Right lobe of liver (tissue), 4 donors: ENCODE measurements at regions not wholly inside any gene's neighbourhood (a gene's known extent, or its start where the extent isn't known, plus 50 kb on each side); places are given as distances from the start of the nearest gene placed in this dataset.

Experiments used
- POLR2A ChIP-seq: fragments of 450-650 bp; IDR thresholded peaks from one replicate; pipeline ENCODE4 v1.6.1; 2017; ENCODE audit warnings: antibody characterized with exemption, mild to moderate bottlenecking
- TF ChIP-seq, protein P1 (sequence below), 4 donors: fragments of 200-600 bp in 3 of 4; fragments of 450-650 bp in 1 of 4; IDR thresholded peaks; one replicate each; pipeline versions ENCODE4 v1.5.1 to v1.8.0; 2016 to 2022; ENCODE audit warnings: antibody characterized with exemption in 4 of 4, mild to moderate bottlenecking in 2 of 4
- donor health status: DM: no; HTN: no; CAD: no.
- donor health status: DM: no; HTN: no; CAD: no.
- donor health status: DM: no; HTN: yes; CAD: no.

DNA sequence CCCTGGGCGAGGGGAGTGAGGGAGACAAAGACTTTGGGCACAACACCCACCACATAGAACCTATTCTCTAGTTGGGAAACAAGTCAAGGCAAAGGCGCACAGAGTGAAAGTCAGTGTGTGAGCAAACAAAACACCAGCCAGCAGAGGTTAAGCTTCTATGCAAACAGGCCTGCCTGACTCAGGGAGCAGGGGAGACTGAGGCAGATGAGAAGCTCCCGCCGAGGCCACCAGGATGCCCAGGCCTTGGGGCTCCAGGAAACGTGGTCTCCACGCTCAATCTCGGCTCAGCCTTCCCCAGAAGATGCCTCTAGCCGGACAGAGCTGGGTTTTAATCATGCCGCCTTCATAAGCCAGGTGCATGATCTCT is 74.1 kb upstream of the KCNMA1 start:
- TF ChIP-seq POLR2A, result no peak
- TF ChIP-seq, protein P1, sequence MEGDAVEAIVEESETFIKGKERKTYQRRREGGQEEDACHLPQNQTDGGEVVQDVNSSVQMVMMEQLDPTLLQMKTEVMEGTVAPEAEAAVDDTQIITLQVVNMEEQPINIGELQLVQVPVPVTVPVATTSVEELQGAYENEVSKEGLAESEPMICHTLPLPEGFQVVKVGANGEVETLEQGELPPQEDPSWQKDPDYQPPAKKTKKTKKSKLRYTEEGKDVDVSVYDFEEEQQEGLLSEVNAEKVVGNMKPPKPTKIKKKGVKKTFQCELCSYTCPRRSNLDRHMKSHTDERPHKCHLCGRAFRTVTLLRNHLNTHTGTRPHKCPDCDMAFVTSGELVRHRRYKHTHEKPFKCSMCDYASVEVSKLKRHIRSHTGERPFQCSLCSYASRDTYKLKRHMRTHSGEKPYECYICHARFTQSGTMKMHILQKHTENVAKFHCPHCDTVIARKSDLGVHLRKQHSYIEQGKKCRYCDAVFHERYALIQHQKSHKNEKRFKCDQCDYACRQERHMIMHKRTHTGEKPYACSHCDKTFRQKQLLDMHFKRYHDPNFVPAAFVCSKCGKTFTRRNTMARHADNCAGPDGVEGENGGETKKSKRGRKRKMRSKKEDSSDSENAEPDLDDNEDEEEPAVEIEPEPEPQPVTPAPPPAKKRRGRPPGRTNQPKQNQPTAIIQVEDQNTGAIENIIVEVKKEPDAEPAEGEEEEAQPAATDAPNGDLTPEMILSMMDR (IDR thresholded peaks at IDR 0.05), result peak in 1 of 4 donors; percentile 19
